NCI-H1694 treated with DMSO at 0.1 percent for 48 hours (cell line): ENCODE measurements at regions not wholly inside any gene's neighbourhood (a gene's known extent, or its start where the extent isn't known, plus 50 kb on each side); places are given as distances from the start of the nearest gene placed in this dataset.

Experiments
- DNase-seq: peaks from one replicate; lab custom pipeline; 2025; lab: John Stamatoyannopoulos, UW

DNA sequence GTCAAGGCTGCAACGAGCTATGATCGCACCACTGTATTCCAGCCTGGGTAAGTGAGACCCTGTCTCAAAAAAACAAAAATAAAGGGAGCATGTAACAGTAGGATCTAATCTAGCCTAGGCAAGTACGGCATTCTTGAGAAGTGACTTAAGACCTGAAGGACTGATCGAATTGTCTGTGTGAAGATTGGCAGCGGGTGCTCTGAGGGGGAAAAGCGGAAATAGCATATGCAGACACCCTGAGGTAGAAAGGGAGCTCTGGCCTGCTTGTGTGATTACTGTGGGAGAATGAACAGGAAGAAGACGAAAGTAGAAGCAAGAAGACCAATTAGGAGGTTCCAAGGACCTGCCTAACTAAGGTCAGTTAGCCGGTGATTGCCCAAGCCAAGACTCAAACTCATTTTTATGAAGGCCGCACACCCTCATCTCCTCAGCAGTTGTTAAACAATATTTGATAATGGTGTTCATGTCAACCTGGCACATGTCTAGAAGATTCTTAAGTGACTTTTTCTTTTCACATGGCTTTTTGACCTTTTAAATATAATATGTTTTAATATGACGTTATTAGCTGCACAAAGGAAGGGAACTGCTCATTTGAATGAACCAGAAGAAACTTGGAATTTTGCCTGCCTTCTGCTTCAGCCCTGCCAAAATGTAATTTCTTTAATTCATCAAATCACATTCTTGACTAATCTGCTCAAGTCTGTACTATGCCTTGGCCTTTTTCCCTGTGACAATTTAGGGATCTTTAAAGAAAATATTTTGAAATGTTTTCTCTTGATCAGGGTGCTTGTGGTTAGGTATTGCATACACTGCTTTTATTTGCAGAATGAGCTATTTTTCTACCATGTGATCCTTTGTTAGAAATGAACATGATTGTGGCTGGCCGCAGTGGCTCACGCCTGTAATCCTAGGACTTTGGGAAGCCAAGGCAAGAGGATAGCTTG, 289.2 kb upstream of the DMRT1 start:
- no peak for DNase-seq

DNA sequence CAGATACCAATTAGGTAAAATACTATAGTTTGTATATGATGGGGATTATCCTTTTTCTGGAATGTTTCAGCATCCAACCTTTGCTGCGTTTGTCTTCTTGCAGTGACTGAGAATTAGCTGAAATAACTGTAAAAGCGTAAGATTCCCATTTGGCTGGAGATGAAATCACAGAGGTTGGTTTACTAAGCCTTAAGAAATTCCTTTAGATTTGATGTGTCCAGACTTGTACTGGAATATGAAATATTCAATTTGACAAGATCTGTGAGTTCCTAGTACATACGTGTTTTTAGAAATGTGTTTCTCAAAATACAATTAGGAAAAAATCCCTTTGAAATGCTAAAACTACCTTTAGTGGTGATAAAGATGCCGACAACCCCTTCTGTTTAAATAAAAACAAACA, 286.0 kb upstream of the DMRT1 start:
- DNase-seq, result no peak

DNA sequence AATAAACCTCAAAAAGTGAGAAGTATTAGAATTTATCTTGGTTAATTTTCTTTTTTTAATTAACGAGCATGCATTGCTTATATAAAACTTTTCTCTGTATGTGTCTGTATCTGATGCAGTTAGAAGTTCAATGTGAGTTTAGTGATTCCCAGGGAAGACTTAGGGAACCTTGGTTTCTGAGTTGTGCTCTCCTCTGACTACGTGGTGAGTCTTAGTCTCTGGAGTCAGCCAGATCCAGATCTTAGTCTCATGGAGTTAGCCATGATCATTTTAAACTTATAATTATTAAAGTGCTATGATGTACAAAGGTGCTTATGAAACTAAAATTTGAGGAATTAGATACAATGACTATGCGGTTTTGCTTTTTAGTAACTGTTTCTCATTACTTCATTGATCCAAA, 285.3 kb upstream of the DMRT1 start:
- DNase-seq, result no peak

DNA sequence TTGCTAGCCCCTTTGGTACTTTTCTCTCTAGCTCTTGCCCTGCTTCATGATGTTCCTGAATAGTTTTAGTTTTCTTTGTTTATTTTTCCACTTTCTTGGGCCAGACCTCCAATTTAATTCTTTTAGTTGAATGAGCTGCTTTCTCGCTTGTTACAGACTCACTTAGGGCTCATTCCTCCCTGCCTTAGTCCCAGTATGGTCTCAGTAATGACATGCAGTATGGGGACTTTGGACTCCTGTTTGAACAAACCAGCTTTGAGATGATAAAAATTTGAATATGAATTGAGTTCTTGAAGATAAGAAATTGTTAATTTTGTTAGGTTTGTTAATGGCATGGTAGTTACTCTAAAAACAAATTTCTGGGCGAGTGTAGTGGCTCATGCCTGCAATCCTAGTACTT, 284.8 kb upstream of the DMRT1 start:
- no peak for DNase-seq

DNA sequence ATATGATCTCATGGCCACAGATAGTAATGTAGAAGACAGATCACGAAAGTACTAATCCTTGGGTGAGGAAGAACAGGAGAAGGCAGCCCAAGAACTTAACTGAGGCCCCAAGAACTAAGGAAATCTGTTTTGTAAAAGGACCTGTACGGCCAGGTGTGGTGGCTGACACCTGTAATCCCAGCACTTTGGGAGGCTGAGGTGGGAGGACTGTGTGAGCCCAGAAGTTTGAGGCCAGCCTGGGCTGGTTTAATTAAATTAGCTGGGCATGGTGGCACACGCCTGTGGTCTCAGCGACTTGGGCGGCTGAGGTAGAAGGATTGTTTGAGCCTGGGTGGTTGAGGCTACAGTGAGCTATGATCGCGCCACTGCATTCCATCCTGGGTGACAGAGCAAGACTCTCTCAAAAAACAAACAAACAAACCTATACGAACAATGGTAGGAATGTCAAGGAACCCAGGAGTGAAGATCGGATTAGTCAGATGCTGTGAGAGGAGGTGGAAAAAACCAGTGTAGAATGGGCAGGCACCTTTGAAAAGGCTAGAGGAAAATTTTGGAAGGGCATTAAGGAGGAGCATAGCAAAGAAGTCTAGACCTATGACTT, 283.8 kb upstream of the DMRT1 start:
- DNase-seq, result no peak

DNA sequence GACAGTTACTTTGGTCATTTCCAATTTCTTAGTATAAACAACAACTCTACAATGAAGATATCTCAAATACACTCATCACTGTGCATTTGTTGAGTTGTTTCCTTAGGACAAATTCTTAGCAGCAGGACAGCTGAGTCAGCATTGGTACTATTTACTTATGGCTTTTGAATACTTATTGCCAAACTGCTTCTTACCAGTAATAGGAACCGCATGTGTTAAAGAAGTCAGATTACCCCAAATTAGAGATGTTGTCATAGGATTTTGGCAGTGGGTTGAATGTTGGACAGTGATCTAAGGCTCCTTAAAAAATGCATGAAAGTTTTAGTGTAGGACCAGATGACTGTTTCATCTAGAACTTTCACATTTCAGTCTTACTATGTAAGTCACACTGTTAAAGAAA, 280.1 kb upstream of the DMRT1 start:
- DNase-seq, result no peak

DNA sequence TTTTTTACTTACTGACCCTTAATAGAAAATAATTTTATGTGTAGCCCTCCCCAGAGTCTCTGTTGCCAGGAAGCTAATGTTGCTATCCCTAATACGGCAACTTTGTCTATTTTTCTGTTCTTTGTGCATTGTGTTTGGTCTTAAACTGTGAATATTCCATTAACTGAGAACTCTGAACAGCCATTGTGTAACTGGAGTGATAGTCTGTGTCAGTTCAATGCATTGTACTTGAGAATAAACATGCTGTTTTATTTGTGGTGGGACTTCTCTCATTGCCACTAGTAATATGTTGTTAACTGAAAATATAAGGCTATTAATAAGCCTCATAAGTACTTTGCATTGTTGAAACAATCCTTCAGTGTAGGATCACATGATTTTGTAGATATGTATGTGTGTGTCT, 278.3 kb upstream of the DMRT1 start:
- no peak for DNase-seq

DNA sequence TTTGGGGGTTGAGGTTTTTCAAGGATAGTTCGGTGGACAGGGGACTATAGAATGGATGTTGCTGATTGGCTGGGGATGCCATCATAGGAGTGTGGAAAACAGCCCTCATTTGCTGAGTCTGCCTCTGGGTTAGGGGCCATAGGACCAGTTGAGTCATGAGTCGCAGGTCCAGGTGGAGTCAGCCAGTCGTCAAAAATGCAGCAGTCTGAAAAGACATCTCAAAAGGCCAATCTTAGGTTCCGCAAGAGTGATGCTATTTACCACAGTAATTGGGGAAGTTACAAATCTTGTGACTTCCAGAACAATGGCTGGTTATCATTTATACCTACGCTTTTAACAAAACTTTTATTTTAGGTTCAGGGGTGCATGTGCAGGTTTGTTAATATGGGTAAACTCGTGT, 276.0 kb upstream of the DMRT1 start:
- no peak for DNase-seq

DNA sequence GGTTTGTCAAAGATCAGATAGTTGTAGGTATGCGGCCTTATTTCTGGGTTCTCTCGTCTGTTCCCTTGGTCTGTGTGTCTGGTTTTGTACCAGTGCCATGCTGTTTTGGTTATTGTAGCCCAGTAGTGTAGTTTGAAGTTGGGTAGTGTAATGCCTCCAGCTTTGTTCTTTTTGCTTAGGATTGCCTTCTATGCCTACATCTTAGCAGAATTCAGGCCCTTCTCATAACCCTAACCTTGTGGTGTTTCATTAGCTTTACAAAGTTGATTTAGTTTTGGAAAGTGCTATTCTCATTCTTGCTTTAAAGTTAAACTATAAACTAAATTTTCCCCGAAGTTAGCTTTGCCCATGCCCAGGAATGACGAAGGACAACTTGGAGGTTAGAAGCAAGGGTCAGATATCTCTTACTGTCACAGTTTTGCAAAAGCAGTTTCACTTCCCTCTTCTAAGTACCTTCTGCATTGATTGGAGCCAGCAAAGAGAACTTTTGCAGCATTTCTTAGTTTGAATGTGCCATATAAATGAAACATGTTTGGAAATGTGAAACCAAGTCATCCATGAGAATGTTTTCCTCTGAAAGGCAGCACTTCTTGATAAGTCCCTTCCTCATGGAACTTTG, 274.3 kb upstream of the DMRT1 start:
- DNase-seq, result no peak

DNA sequence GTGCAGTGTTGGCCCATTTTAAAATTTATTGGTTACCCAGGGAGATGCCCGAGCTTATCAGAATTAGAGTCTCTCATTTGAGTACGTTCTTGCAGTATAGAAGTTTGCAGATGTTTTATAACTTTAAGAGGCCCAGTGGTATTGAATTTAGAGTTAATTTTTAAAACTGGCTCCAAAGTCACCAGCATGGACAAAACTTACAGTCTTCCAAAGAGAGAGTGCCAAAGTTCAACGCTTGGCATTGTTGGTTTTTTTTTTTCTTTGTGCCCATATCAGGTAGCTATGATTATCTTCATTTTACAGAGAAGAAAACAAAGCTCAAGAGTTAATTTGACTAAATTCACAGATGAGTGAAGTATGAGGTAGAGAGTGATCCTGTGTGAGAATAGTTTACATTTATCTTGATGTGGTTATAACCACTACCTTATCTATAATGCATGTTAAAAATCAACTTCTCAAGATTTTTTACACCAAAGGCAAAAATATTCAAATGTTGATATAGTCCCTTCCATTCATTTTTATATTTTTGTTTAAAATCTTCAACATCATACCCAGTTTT, 273.7 kb upstream of the DMRT1 start:
- no peak for DNase-seq

DNA sequence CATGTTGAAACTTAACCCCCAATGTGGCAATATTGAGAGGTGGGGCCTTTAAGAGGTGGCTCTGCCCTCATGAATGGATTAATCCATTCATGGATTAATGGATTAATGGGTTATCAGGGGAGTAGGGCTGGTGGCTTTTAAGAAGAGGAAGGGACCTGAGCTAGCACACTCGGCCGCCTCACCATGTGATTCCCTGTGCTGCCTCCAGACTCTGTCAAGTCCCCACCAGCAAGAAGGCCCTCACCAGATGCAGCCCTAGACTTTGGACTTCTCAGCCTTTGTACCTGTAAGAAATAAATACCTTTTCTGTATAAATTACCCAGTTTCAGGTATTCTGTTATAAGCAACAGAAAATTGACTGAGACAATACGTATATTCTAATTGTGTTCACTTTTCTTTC, 272.2 kb upstream of the DMRT1 start:
- no peak for DNase-seq

DNA sequence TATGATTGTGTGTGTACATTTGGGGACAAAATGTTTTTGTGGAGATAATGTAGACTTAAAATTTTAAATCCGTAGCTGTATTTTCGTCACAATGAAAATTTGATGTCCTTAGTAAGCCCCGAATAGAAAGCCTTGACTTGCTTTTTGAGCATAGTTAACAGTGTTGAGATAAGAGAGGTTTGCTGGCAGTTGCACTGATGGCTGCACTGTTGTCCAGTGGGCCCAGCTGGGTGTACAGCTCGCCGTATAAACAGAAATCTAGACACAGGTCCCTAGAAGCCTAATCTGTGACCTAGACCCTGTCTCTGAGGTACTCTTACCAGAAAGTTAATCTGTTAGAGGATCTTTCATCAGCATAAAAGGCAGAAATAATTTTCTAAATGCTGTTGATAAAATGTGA, 271.3 kb upstream of the DMRT1 start:
- no peak for DNase-seq

DNA sequence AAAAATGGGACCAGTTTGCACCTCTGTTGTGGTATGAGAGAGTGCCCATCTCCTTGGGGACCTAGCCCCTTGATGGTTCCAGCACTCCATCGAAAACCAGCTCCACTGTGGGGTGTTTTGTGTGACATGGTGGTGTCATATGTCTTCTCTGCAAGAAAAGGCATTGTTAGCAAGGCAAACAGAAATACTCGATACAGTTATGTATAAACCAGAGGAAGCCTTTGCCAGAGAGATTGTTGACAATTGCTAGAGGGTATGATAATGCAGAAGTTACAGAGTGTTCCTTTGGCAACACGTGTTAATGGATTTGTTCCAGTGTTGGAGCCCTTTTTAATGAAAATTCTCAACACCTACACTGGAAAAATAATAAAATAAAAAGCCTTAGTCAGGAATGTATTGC, 270.4 kb upstream of the DMRT1 start:
- DNase-seq, result no peak

DNA sequence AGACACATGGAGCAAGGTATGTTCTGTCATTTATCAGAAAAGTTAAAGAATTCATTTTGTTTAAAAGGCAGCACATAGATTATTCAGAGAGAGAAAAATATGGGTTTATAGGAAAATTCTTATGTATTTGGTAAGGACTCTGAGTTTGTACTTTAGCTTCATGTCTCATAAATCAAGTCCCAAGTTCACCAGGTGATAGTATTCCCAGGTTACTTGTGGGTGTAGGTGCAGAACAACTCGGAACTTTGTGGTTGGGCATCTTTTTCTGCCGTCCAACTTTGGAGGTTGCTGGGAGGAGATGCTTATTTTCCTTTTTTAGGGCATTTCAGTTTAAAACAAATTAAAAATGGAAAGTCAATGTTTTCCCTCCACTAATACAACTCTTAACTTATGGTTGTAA, 269.8 kb upstream of the DMRT1 start:
- no peak for DNase-seq

DNA sequence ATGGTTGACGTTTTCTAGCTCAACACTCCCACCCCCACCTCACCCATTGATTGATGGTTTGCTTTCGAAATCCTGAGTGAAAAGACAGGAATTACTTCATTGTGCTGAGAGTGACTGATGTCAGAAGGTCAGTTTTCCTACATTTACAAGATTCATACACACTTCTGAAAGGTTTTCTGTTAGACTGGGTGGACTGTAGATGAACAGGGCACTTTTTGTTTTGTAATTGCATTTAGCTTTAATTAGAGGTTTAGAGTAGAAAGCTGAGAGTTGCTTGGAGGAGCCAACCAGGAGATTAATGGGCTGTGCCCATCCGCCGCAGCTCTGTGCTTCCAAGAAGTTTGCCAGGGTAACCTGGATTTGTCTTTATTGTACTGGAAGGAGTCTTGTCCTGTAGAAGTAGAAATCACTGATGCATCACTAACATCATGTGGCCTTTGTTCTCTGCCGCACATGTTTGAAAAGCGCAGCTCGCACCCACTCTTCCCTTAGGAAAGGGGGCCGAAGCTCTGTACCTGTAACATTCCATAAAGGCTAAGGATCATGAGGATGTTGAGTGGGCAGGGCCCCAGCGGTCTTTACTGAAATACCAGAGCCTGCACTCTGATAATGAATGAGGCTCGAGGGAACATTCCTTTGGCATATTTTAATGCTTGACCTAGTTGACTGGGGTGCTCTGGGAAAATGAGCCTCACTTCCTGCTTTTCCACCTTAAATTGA, 267.6 kb upstream of the DMRT1 start:
- DNase-seq, result no peak

DNA sequence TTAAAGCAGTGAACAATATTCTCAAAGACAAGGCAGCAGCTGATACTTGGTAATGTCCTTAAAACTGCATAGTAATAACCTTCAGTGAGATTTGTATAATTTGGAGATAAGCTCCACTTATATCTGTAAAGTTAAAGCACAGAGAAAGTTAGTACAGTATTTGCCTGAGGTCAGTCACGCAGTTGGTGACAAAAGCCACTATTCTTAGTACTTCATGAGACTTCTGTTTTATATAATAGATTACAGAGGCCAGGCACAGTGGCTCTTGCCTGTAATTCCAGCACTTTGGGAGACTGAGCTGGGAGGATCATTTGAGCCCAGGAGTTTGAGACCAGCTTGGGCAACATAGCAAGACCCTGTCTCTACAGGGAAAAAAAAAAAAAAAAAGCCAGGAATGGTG, 266.4 kb upstream of the DMRT1 start:
- DNase-seq, result no peak

DNA sequence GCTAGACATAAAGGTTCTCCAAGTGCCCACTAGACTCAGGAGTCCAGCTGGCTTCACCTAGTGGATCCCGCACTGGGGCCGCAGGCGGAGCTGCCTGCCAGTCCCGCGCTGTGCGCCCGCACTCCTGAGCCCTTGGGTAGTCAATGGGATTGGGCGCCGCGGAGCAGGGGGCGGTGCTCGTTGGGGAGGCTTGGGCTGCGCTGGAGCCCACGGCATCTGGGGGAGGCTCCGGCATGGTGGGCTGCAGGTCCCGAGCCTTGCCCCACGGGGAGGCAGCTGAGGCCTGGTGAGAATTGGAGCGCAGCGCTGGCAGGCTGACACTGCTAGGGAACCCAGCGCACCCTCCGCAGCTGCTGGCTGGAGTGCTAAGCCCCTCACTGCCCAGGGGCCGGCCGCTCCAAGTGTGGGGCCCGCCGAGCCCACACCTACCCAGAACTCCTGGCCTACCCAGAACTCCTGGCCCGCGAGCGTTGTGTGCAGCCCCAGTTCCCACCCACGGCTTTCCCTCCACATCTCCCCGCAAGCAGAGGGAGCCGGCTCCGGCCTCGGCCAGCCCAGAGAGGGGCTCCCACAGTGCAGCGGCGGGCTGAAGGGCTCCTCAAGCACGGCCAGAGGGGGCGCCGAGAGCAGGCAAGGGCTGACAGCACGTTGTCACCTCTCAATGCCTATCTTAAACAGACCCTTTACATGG, 260.7 kb upstream of the DMRT1 start:
- no peak for DNase-seq

DNA sequence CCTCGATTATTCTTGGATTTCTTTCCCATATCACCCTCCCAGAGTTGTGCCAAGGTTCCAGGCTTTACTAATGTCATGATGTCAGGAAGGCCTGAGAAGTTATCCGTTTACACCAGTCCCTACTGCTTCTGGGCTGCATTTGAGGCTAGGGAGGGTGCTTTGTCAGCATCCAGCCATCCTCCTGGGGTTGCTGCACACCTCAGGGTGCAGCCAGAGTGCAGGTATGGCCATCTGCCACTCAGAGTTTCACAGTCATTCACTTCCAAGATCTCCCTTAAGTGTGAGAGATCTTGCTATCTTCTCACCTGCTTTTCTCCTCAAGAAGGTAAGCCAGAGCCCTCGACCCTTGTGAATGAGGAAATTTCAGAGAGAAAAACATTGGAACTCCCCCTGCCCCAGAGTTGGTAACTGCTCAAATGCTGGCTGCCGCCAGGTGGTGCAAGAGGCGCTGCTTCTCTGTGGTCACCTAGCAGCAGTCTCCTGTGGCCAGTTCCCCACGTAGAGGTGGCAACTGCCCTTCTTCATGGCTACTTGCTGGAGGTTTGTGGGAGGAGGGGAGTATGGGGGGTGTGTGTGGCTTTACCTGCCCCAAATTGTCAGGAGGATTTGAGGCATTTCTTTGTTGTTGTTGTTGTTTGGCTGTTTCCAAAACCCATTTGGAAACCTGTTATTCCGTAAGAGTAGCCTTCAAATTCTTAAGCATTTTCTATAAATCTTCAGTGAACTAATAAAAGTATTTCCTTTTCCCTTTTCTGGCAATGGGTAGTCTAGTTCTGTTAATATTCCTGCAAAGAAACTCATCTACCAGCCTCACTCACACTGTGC, 259.6 kb upstream of the DMRT1 start:
- no peak for DNase-seq

DNA sequence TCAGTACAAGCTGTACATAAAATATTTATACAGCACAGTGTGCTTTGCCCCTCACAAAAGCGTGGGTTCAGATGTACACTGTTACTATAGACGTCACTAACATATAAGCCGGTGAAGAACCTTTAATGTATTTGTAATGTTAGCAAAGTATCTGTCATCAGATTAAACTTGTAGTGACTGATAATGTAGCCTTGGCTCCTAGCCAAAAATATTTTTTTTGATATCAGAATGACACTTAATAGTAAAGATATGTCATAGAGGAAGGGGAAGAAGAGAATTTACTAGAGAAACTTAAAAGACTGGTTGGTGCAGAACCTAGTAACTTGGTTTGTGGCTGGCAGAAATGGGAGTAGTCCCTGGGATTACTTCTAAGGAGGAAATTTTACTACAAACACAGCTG, 258.7 kb upstream of the DMRT1 start:
- DNase-seq, result no peak

DNA sequence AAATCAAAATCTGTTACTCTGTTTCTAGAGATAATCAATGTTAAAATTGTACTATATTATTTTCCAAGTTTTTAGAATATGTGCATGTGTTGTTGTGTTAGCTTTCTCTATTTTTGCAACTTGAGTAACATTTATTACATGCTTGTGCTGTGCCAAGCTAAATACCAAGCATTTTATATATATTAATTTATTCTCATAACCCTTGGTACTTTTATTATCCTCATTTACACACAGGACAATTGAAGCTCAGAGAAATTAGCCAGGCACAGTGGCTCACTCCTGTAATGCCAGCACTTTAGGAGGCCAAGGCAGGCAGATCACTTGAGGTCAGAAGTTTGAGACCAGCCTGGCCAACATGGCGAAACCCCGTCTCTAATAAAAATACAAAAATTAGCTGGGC, 254.0 kb upstream of the DMRT1 start:
- no peak for DNase-seq

DNA sequence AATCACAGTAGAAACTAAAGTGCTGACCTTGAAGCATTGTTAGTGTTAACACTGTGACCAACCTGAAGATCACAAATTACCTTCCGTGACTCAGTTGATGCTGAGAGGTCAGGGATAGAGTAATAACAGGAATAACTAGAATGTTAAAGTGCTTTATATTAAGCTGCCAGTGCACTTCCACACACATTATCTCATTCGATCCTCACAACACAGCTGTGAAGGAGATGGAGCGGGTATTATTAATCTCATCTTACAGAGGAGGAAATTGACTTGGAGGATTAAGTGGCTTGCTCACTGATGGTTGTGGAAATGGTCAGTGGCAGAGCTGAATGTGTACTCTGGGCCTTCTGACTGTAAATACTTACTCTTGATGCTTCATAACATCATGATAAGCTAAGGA, 252.5 kb upstream of the DMRT1 start:
- no peak for DNase-seq
